Lung (tissue), 11 donors: ENCODE measurements at regions not wholly inside any gene's neighbourhood (a gene's known extent, or its start where the extent isn't known, plus 50 kb on each side); places are given as distances from the start of the nearest gene placed in this dataset.

ENCODE experiments used
- ATAC-seq: fragments of 200-7000 bp; cut with Tn5 transposase; one replicate; pipeline ENCODE4 v1.9.1; 2020; ENCODE audit warnings: moderate number of reproducible peaks; ENCODE audit not compliant: insufficient read depth, low FRiP score
- DNase-seq, 3 donors: peaks; one replicate each; pipeline ENCODE4 v3.0.0-alpha.2; 2013 to 2017
- H3K27ac ChIP-seq, 2 donors: one replicate each; pipeline ENCODE4 v1.5.1; 2013; ENCODE audit warnings: mild to moderate bottlenecking in 2 of 2, moderate library complexity in 2 of 2, control low read depth in 1 of 2, inconsistent platforms in 1 of 2, low read depth in 1 of 2, low read length in 1 of 2
- H3K27me3 ChIP-seq, 3 donors: one replicate each; pipeline ENCODE4 v1.5.1; 2013; ENCODE audit warnings: low read length in 2 of 3; ENCODE audit not compliant: control insufficient read depth in 3 of 3, insufficient read depth in 3 of 3
- H3K36me3 ChIP-seq, 4 donors: one replicate each; pipeline ENCODE4 v1.5.1; 2013; ENCODE audit warnings: low read length in 4 of 4, mild to moderate bottlenecking in 1 of 4, moderate library complexity in 1 of 4; ENCODE audit not compliant: control insufficient read depth in 4 of 4, insufficient read depth in 4 of 4
- H3K4me1 ChIP-seq, 5 donors: one replicate each; pipeline ENCODE4 v1.5.1; 2013; ENCODE audit warnings: low read length in 5 of 5, mild to moderate bottlenecking in 2 of 5, moderate library complexity in 1 of 5; ENCODE audit not compliant: control insufficient read depth in 5 of 5, insufficient read depth in 5 of 5
- H3K4me3 ChIP-seq: one replicate; pipeline ENCODE4 v1.5.1; 2013; ENCODE audit warnings: mild to moderate bottlenecking, control low read depth, moderate library complexity
- H3K9ac ChIP-seq, 2 donors: one replicate each; pipeline ENCODE4 v1.5.1; 2013; ENCODE audit warnings: low read length in 2 of 2, control low read depth in 1 of 2; ENCODE audit not compliant: insufficient read depth in 1 of 2
- H3K9me3 ChIP-seq, 4 donors: one replicate each; pipeline ENCODE4 v1.5.1; 2013; ENCODE audit warnings: low read length in 3 of 4, mild to moderate bottlenecking in 1 of 4, moderate library complexity in 1 of 4; ENCODE audit not compliant: control insufficient read depth in 4 of 4, insufficient read depth in 3 of 4
- CTCF ChIP-seq: IDR thresholded peaks from 2 replicates; pipeline ENCODE4 v1.5.1; 2012; ENCODE audit warnings: mild to moderate bottlenecking; ENCODE audit errors: control extremely low read depth, extremely low read depth
- WGBS, 2 donors: extraction: QIAGEN DNeasy Blood & Tissue Kit; methylation state at CpG; one replicate each; pipeline ENCODE4 v1.1.7; 2013; 5-methylcytosine and 5-hydroxymethylcytosine counted together
- donor health status: control.
- donor health status: control.
- donor health status: Bipolar disorder and iron deficiency.
- donor health status: healthy.
- donor health status: DM: yes; HTN: yes; CAD: no.

- no peak overlapping the region for H3K4me3 ChIP-seq
- no peak for TF ChIP-seq CTCF
- no peak overlapping the region for H3K9ac ChIP-seq
Measured at GRCh38 chr7:65250216-65250615, 123.4 kb upstream of the ZNF92 start.

GRCh38 chr7:65247491-65247890 lies 126.2 kb upstream of the ZNF92 start:
- H3K9me3 ChIP-seq, result no peaks in the 10 kb centered on the region
- WGBS, 2 donors, result 95% methylated on average over 5 of the region's 5 CpGs
- no peaks in the 10 kb centered on the region for H3K36me3 ChIP-seq
- DNase-seq (no peak), ATAC-seq (no peak)
- no peak overlapping the region for H3K27ac ChIP-seq
- H3K27me3 ChIP-seq, result peaks cover 0 to 7% (median 0%) of the 10 kb centered on the region in 3 donors
- peaks cover 0 to 5% (median 0%) of the 10 kb centered on the region in 5 donors for H3K4me1 ChIP-seq
- TF ChIP-seq CTCF, result no peak
- H3K9ac ChIP-seq, result no peak overlapping the region
- no peak overlapping the region for H3K4me3 ChIP-seq

More at GRCh38 chr7:65250216-65250615, 123.4 kb upstream of the ZNF92 start:
- H3K27ac ChIP-seq, result no peak overlapping the region
- H3K4me1 ChIP-seq, result peaks cover 0 to 5% (median 0%) of the 10 kb centered on the region in 5 donors
- no peaks in the 10 kb centered on the region for H3K36me3 ChIP-seq
- 81% methylated on average over 3 of the region's 3 CpGs for WGBS, 2 donors
- ATAC-seq (no peak), DNase-seq (no peak)
- no peaks in the 10 kb centered on the region for H3K9me3 ChIP-seq
- H3K27me3 ChIP-seq, result peaks cover 0 to 3% (median 0%) of the 10 kb centered on the region in 3 donors

GRCh38 chr7:65239707-65240352 lies 133.8 kb upstream of the ZNF92 start:
- ATAC-seq, result peak; percentile 71
- Histone ChIP-seq H3K9me3 (peaks cover 0 to 7% (median 0%) of the 10 kb centered on the region in 4 donors), H3K27ac (peak overlapping the region in 1 of 2 donors; percentile 23), H3K4me3 (peak overlapping the region; percentile 41), H3K36me3 (no peaks in the 10 kb centered on the region), H3K4me1 (peaks cover 0 to 6% (median 0%) of the 10 kb centered on the region in 5 donors), H3K9ac (peak overlapping the region in 1 of 2 donors; percentile 32), H3K27me3 (peaks cover 0 to 7% (median 0%) of the 10 kb centered on the region in 3 donors)
- TF ChIP-seq CTCF, result no peak
- WGBS, 2 donors, result 1 to 2% methylated on average over 39 to 52 of the region's 52 CpGs
- peak; percentile 50 to 79 (median 78) for DNase-seq
